K562 (cell line): ENCODE measurements at regions not wholly inside any gene's neighbourhood (a gene's known extent, or its start where the extent isn't known, plus 50 kb on each side); places are given as distances from the start of the nearest gene placed in this dataset.
A peak's percentile ranks its signal among the peaks of the same experiment; 100 is the strongest.

ENCODE experiments used
- ARID1B ChIP-seq: fragments of 450-650 bp; IDR thresholded peaks from 2 replicates; pipeline ENCODE4 v1.6.1; 2016; ENCODE audit warnings: antibody characterized with exemption, mild to moderate bottlenecking, inconsistent platforms
- ARID3B ChIP-seq: fragments of 250-450 bp; sonication (Bioruptor Pico); IDR thresholded peaks from 2 replicates; pipeline ENCODE4 v1.4.0; 2020; ENCODE audit warnings: borderline replicate concordance
- ATF1 ChIP-seq, 2 experiments: fragments of 450-650 bp in 1 of 2; IDR thresholded peaks; 2 replicates each; pipeline ENCODE4 v1.6.1; 2016; ENCODE audit warnings: missing compliant biosample characterization in 1 of 2, missing genetic modification characterization in 1 of 2
- BRD9 ChIP-seq: fragments of 450-650 bp; IDR thresholded peaks from 2 replicates; pipeline ENCODE4 v1.6.1; 2018; ENCODE audit warnings: low read depth; ENCODE audit not compliant: partially characterized antibody
- CBFA2T3 ChIP-seq: fragments of 450-650 bp; IDR thresholded peaks from 2 replicates; pipeline ENCODE4 v1.6.1; 2017
- CLOCK ChIP-seq: fragments of 250-450 bp; sonication (Bioruptor Pico); IDR thresholded peaks from 2 replicates; pipeline ENCODE4 v1.4.0; 2020; ENCODE audit warnings: mild to moderate bottlenecking, moderate library complexity, borderline replicate concordance
- CREB3 ChIP-seq: fragments of 450-650 bp; conservative IDR thresholded peaks from 2 replicates; pipeline ENCODE4 v1.6.1; 2016; ENCODE audit warnings: missing genetic modification characterization, low read depth, mild to moderate bottlenecking, missing compliant biosample characterization, moderate library complexity
- DPF2 ChIP-seq: fragments of 450-650 bp; IDR thresholded peaks from 2 replicates; pipeline ENCODE4 v1.6.1; 2016
- ETV6 ChIP-seq, 3 experiments: fragments of 150-350 bp in 1 of 3; sonication (generic) in 1 of 3; formaldehyde crosslinking in 1 of 3; IDR thresholded peaks; 2 replicates each; pipeline versions ENCODE4 v1.6.1 to v1.8.0; 2014 to 2022; ENCODE audit warnings: borderline replicate concordance in 2 of 3, low read depth in 2 of 3, antibody characterized with exemption in 1 of 3, low read length in 1 of 3, mild to moderate bottlenecking in 1 of 3, missing genetic modification reagents in 1 of 3
- GTF2A2 ChIP-seq: IDR thresholded peaks from 2 replicates; pipeline ENCODE4 v1.6.1; 2016; ENCODE audit warnings: mild to moderate bottlenecking, missing genetic modification characterization, missing compliant biosample characterization
- PHTF2 ChIP-seq: fragments of 250-450 bp; sonication (Bioruptor Pico); IDR thresholded peaks from 2 replicates; pipeline ENCODE4 v1.5.0; 2021; ENCODE audit warnings: mild to moderate bottlenecking
- RBM25 ChIP-seq: fragments of 200-400 bp; formaldehyde crosslinking; IDR thresholded peaks from 2 replicates; pipeline ENCODE4 v1.6.1; 2018; ENCODE audit warnings: low read length, low read depth, moderate library complexity; ENCODE audit not compliant: severe bottlenecking
- SMARCC2 ChIP-seq: fragments of 450-650 bp; IDR thresholded peaks from 2 replicates; pipeline ENCODE4 v1.6.1; 2017; ENCODE audit warnings: antibody characterized with exemption, moderate library complexity, mild to moderate bottlenecking, low read depth
- TAF15 ChIP-seq: fragments of 200-400 bp; formaldehyde crosslinking; IDR thresholded peaks from 2 replicates; pipeline ENCODE4 v1.6.1; 2017; ENCODE audit warnings: mild to moderate bottlenecking, low read depth, low read length, moderate library complexity
- TFAM ChIP-seq: fragments of 250-450 bp; sonication (Bioruptor Pico); conservative IDR thresholded peaks from 2 replicates; pipeline ENCODE4 v1.5.0; 2021; ENCODE audit warnings: mild to moderate bottlenecking, moderate library complexity
- TSHZ1 ChIP-seq: fragments of 250-450 bp; sonication (Bioruptor Pico); IDR thresholded peaks from 2 replicates; pipeline ENCODE4 v1.4.0; 2020; ENCODE audit warnings: mild to moderate bottlenecking, moderate library complexity
- ZNF121 ChIP-seq: sonication (generic); formaldehyde crosslinking; conservative IDR thresholded peaks from 2 replicates; pipeline ENCODE4 v1.8.0; 2022; ENCODE audit warnings: missing genetic modification reagents
- ZNF282 ChIP-seq: sonication (generic); formaldehyde crosslinking; IDR thresholded peaks from 2 replicates; pipeline ENCODE4 v1.8.1; 2023; ENCODE audit warnings: missing genetic modification reagents
- ZNF696 ChIP-seq: fragments of 250-450 bp; sonication (Bioruptor Pico); conservative IDR thresholded peaks from 2 replicates; pipeline ENCODE4 v1.4.0; 2020; ENCODE audit warnings: mild to moderate bottlenecking, moderate library complexity

GRCh38 chr14:32259368-32260013 is 56.4 kb upstream of the RNU6-8 start (continued):
- TF ChIP-seq ETV6 (IDR thresholded peaks at IDR 0.05; ENCODE audit: borderline replicate concordance in 1 of 2, low read depth in 2 of 2, low read length in 1 of 2) (peak in 1 of 2 experiments; percentile 65; a peak in 1 of 4 replicates), ETV6 (CRISPR knock-in tag; IDR thresholded peaks at IDR 0.05; ENCODE audit: borderline replicate concordance) (no peak), DPF2 (peak; percentile 90), ARID3B (CRISPR knock-in tag) (no peak), TFAM (CRISPR knock-in tag) (no peak), CREB3 (tag) (no peak), GTF2A2 (tag) (no peak), CBFA2T3 (peak; percentile 88), TSHZ1 (CRISPR knock-in tag) (no peak), PHTF2 (no peak), RBM25 (no peak), ZNF696 (CRISPR knock-in tag) (no peak), SMARCC2 (0 out of 2 replicates have a peak, but pooled peaks have one; percentile 65), TAF15 (no peak), ARID1B (peak; percentile 87), BRD9 (no peak), ZNF121 (CRISPR knock-in tag) (no peak), ATF1 (CRISPR knock-in tag; IDR thresholded peaks at IDR 0.05) (no peak), ATF1 (tag; IDR thresholded peaks at IDR 0.05) (peak; percentile 37; the same call in 1 of the 2 replicates), ZNF282 (CRISPR knock-in tag) (no peak), CLOCK (CRISPR knock-in tag) (no peak)
